ENCODE measurements at regions not wholly inside any gene's neighbourhood (a gene's known extent, or its start where the extent isn't known, plus 50 kb on each side); places are given as distances from the start of the nearest gene placed in this dataset.

DNA sequence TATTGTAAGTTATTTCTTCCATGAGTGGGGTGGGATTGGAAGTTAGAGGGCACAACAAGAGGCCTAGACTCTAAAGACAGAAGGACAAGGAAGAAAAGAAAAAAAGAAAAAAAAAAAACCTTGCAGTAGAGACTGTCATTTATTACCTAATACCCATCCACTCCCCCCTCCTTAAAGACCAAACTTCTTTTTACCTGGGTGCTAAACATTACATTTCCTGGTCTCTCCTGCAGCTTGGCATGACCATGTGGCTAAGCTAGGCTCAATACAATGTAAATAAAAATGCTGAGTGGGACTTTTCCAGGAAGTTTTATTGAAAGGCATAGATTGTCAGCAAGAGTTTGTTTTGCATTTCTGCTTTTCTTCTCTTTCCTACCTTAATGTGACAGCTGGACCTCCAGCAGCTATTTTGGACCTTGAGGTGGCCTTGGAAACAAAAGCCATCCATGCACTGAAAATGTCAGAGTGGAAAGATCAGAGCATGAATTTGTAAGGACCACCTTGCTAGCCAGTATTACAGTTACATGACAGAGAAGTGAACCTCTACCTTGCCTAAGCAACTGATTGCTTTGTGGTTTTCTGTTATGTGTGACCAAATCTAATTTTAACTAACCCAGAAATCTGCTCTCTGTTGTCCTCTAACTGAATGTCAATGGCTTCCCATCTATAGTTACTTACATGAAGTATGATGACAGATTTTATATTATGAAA, 81.3 kb upstream of the SFMBT2 start:
- no peak overlapping the region for H3K4me3 Mint-ChIP-seq
- TF ChIP-seq, protein P1, sequence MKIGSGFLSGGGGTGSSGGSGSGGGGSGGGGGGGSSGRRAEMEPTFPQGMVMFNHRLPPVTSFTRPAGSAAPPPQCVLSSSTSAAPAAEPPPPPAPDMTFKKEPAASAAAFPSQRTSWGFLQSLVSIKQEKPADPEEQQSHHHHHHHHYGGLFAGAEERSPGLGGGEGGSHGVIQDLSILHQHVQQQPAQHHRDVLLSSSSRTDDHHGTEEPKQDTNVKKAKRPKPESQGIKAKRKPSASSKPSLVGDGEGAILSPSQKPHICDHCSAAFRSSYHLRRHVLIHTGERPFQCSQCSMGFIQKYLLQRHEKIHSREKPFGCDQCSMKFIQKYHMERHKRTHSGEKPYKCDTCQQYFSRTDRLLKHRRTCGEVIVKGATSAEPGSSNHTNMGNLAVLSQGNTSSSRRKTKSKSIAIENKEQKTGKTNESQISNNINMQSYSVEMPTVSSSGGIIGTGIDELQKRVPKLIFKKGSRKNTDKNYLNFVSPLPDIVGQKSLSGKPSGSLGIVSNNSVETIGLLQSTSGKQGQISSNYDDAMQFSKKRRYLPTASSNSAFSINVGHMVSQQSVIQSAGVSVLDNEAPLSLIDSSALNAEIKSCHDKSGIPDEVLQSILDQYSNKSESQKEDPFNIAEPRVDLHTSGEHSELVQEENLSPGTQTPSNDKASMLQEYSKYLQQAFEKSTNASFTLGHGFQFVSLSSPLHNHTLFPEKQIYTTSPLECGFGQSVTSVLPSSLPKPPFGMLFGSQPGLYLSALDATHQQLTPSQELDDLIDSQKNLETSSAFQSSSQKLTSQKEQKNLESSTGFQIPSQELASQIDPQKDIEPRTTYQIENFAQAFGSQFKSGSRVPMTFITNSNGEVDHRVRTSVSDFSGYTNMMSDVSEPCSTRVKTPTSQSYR (CRISPR knock-in tag; IDR thresholded peaks at IDR 0.05), result no peak
- TF ChIP-seq ELF4 (CRISPR knock-in tag; IDR thresholded peaks at IDR 0.05; ENCODE audit: low read depth), result no peak
- no peak for TF ChIP-seq MXD4 (CRISPR knock-in tag; IDR thresholded peaks at IDR 0.05; ENCODE audit: borderline replicate concordance)
- TF ChIP-seq GRHL2 (CRISPR knock-in tag; IDR thresholded peaks at IDR 0.05; ENCODE audit: insufficient replicate concordance, severe bottlenecking), result no peak
- no peak for TF ChIP-seq EMX1 (CRISPR knock-in tag; IDR thresholded peaks at IDR 0.05)
- H3K9me3 Mint-ChIP-seq, result peaks cover 11% of the 10 kb centered on the region
- peaks cover 32% of the 10 kb centered on the region for H3K4me1 Mint-ChIP-seq
- no peaks in the 10 kb centered on the region for H3K36me3 Mint-ChIP-seq
- ChIA-PET POLR2A (interaction anchor here (0.7 kb wide), 1 partner anchor 13 kb away, joined by 4 read pairs; no protein-coding TSS in a partner anchor), CTCF (interaction anchor here (0.7 to 3.6 kb wide), 3 partner anchors 33 to 371 kb away, joined by 3 to 12 read pairs (median 5); no protein-coding TSS in a partner anchor)
- H3K27ac Mint-ChIP-seq, result no peak overlapping the region
- ATAC-seq (no peak), DNase-seq (ENCODE audit: low spot score) (no peak)
- peaks cover 7% of the 10 kb centered on the region; the same call in 1 of the 2 replicates for H3K27me3 Mint-ChIP-seq (ENCODE audit: low read depth)

DNA sequence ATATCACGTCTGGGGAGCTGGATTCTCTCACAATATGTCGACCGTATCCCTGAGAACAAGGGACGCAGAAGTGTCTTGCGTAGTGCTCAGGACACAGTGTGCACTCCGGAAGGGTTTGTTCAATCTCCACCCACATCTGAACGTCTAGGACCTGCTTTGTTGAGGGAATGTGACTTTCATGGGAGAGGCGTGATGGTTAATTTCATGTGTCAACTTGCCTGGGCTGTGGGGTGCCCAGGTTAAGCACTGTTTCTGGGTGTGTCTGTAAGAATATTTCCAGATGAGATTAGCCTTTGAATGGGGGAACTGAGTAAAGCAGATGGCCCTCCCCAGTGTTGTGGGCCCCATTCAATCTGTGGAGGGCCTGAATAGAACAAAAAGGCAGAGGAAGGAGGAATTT, 80.4 kb upstream of the SFMBT2 start:
- peaks cover 7% of the 10 kb centered on the region; the same call in 1 of the 2 replicates for H3K27me3 Mint-ChIP-seq (ENCODE audit: low read depth)
- H3K4me3 Mint-ChIP-seq, result no peak overlapping the region
- H3K4me1 Mint-ChIP-seq, result peaks cover 32% of the 10 kb centered on the region
- H3K36me3 Mint-ChIP-seq, result no peaks in the 10 kb centered on the region
- ATAC-seq, result no peak
- H3K27ac Mint-ChIP-seq, result no peak overlapping the region
- ChIA-PET POLR2A (no interaction called here), CTCF (interaction anchor here (2.3 kb wide), 1 partner anchor 370 kb away, joined by 5 read pairs; no protein-coding TSS in a partner anchor)
- no peak for DNase-seq (ENCODE audit: low spot score)
- peaks cover 11% of the 10 kb centered on the region for H3K9me3 Mint-ChIP-seq
- TF ChIP-seq TP53 (CRISPR knock-in tag; IDR thresholded peaks at IDR 0.05), result no peak
- TF ChIP-seq NFATC4 (CRISPR knock-in tag; IDR thresholded peaks at IDR 0.05), result no peak
- peak; percentile 74; the same call in 1 of the 2 replicates for TF ChIP-seq ZNF416 (CRISPR knock-in tag; IDR thresholded peaks at IDR 0.05)

DNA sequence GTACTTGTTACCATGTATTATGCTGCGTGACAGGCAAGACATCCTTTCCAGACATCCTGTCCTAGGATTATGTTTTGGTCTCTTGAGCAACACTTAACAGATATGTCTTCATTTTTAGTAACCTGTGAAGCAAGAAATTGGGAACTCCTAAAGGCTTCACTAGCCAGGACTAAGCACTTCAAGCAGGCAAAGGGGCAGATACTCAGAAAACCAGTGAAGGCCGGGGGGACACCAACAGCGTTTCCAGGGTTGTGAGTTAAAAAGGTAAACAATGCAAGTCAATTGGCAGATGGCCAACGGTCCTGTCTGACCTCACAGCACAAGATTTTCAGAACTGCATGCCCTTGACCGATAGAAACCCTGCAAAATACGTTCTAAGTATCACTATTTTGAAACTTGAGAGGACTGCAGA, 77.6 kb upstream of the SFMBT2 start:
- H3K27ac Mint-ChIP-seq, result no peak overlapping the region
- no peak overlapping the region for H3K4me3 Mint-ChIP-seq
- peaks cover 2% of the 10 kb centered on the region; the same call in 1 of the 2 replicates for H3K27me3 Mint-ChIP-seq (ENCODE audit: low read depth)
- no peak for TF ChIP-seq GRHL2 (CRISPR knock-in tag; IDR thresholded peaks at IDR 0.05; ENCODE audit: insufficient replicate concordance, severe bottlenecking)
- TF ChIP-seq NFATC4 (CRISPR knock-in tag; IDR thresholded peaks at IDR 0.05), result no peak
- TF ChIP-seq, protein P2, sequence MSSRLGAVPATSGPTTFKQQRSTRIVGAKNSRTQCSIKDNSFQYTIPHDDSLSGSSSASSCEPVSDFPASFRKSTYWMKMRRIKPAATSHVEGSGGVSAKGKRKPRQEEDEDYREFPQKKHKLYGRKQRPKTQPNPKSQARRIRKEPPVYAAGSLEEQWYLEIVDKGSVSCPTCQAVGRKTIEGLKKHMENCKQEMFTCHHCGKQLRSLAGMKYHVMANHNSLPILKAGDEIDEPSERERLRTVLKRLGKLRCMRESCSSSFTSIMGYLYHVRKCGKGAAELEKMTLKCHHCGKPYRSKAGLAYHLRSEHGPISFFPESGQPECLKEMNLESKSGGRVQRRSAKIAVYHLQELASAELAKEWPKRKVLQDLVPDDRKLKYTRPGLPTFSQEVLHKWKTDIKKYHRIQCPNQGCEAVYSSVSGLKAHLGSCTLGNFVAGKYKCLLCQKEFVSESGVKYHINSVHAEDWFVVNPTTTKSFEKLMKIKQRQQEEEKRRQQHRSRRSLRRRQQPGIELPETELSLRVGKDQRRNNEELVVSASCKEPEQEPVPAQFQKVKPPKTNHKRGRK (CRISPR knock-in tag; IDR thresholded peaks at IDR 0.05; ENCODE audit: borderline replicate concordance), result no peak
- no peak for TF ChIP-seq CBFB (CRISPR knock-in tag; IDR thresholded peaks at IDR 0.05; ENCODE audit: low read depth)
- H3K36me3 Mint-ChIP-seq, result no peaks in the 10 kb centered on the region
- H3K4me1 Mint-ChIP-seq, result peaks cover 35% of the 10 kb centered on the region
- CTCF ChIA-PET, result no interaction called here
- DNase-seq (ENCODE audit: low spot score), result no peak
- H3K9me3 Mint-ChIP-seq, result peaks cover 11% of the 10 kb centered on the region
- POLR2A ChIA-PET, result no interaction called here
- ATAC-seq, result no peak

DNA sequence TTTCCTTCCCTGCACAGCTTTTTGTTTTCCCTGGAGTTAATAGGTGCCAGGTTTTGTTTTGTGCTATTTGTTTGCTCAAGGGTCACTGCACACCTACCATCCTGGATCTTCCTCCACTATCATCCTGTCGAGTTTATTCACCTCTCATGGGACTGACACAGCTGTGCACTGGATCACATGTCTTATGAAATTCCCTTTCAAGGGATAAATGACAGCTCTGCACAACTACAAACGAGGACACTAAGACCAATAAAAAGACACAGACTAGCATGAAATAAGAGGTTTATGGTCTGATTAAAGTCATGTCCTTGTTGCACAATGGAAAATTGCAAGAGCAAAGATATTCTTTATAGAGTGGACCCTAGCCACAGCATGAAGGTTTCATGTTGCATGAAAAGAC, 76.7 kb upstream of the SFMBT2 start:
- CTCF ChIA-PET, result no interaction called here
- no peak for ATAC-seq
- H3K36me3 Mint-ChIP-seq, result no peaks in the 10 kb centered on the region
- H3K27me3 Mint-ChIP-seq (ENCODE audit: low read depth), result no peaks in the 10 kb centered on the region
- H3K4me3 Mint-ChIP-seq, result no peak overlapping the region
- DNase-seq (ENCODE audit: low spot score), result no peak
- H3K27ac Mint-ChIP-seq, result no peak overlapping the region
- POLR2A ChIA-PET, result no interaction called here
- peaks cover 11% of the 10 kb centered on the region for H3K9me3 Mint-ChIP-seq
- peaks cover 35% of the 10 kb centered on the region for H3K4me1 Mint-ChIP-seq
- TF ChIP-seq SP1 (CRISPR knock-in tag; conservative IDR thresholded peaks at IDR 0.05) (no peak), RELA (CRISPR knock-in tag; IDR thresholded peaks at IDR 0.05; ENCODE audit: borderline replicate concordance) (no peak), CBFB (CRISPR knock-in tag; IDR thresholded peaks at IDR 0.05; ENCODE audit: low read depth) (no peak)
- TF ChIP-seq, protein P3, sequence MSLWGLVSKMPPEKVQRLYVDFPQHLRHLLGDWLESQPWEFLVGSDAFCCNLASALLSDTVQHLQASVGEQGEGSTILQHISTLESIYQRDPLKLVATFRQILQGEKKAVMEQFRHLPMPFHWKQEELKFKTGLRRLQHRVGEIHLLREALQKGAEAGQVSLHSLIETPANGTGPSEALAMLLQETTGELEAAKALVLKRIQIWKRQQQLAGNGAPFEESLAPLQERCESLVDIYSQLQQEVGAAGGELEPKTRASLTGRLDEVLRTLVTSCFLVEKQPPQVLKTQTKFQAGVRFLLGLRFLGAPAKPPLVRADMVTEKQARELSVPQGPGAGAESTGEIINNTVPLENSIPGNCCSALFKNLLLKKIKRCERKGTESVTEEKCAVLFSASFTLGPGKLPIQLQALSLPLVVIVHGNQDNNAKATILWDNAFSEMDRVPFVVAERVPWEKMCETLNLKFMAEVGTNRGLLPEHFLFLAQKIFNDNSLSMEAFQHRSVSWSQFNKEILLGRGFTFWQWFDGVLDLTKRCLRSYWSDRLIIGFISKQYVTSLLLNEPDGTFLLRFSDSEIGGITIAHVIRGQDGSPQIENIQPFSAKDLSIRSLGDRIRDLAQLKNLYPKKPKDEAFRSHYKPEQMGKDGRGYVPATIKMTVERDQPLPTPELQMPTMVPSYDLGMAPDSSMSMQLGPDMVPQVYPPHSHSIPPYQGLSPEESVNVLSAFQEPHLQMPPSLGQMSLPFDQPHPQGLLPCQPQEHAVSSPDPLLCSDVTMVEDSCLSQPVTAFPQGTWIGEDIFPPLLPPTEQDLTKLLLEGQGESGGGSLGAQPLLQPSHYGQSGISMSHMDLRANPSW (CRISPR knock-in tag; conservative IDR thresholded peaks at IDR 0.05; ENCODE audit: low read depth), result no peak
- TF ChIP-seq, protein P4, sequence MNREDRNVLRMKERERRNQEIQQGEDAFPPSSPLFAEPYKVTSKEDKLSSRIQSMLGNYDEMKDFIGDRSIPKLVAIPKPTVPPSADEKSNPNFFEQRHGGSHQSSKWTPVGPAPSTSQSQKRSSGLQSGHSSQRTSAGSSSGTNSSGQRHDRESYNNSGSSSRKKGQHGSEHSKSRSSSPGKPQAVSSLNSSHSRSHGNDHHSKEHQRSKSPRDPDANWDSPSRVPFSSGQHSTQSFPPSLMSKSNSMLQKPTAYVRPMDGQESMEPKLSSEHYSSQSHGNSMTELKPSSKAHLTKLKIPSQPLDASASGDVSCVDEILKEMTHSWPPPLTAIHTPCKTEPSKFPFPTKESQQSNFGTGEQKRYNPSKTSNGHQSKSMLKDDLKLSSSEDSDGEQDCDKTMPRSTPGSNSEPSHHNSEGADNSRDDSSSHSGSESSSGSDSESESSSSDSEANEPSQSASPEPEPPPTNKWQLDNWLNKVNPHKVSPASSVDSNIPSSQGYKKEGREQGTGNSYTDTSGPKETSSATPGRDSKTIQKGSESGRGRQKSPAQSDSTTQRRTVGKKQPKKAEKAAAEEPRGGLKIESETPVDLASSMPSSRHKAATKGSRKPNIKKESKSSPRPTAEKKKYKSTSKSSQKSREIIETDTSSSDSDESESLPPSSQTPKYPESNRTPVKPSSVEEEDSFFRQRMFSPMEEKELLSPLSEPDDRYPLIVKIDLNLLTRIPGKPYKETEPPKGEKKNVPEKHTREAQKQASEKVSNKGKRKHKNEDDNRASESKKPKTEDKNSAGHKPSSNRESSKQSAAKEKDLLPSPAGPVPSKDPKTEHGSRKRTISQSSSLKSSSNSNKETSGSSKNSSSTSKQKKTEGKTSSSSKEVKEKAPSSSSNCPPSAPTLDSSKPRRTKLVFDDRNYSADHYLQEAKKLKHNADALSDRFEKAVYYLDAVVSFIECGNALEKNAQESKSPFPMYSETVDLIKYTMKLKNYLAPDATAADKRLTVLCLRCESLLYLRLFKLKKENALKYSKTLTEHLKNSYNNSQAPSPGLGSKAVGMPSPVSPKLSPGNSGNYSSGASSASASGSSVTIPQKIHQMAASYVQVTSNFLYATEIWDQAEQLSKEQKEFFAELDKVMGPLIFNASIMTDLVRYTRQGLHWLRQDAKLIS (CRISPR knock-in tag; IDR thresholded peaks at IDR 0.05; ENCODE audit: borderline replicate concordance), result no peak
- TF ChIP-seq, protein P5, sequence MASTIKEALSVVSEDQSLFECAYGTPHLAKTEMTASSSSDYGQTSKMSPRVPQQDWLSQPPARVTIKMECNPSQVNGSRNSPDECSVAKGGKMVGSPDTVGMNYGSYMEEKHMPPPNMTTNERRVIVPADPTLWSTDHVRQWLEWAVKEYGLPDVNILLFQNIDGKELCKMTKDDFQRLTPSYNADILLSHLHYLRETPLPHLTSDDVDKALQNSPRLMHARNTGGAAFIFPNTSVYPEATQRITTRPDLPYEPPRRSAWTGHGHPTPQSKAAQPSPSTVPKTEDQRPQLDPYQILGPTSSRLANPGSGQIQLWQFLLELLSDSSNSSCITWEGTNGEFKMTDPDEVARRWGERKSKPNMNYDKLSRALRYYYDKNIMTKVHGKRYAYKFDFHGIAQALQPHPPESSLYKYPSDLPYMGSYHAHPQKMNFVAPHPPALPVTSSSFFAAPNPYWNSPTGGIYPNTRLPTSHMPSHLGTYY (CRISPR knock-in tag; IDR thresholded peaks at IDR 0.05), result no peak
